CD4-positive, alpha-beta T cell treated with Interleukin-17A for 1 hour (primary cell): ENCODE measurements at regions not wholly inside any gene's neighbourhood (a gene's known extent, or its start where the extent isn't known, plus 50 kb on each side); places are given as distances from the start of the nearest gene placed in this dataset.

Experiments used
- DNase-seq: peaks from one replicate; pipeline ENCODE4 v3.0.0-alpha.2; 2020

DNA sequence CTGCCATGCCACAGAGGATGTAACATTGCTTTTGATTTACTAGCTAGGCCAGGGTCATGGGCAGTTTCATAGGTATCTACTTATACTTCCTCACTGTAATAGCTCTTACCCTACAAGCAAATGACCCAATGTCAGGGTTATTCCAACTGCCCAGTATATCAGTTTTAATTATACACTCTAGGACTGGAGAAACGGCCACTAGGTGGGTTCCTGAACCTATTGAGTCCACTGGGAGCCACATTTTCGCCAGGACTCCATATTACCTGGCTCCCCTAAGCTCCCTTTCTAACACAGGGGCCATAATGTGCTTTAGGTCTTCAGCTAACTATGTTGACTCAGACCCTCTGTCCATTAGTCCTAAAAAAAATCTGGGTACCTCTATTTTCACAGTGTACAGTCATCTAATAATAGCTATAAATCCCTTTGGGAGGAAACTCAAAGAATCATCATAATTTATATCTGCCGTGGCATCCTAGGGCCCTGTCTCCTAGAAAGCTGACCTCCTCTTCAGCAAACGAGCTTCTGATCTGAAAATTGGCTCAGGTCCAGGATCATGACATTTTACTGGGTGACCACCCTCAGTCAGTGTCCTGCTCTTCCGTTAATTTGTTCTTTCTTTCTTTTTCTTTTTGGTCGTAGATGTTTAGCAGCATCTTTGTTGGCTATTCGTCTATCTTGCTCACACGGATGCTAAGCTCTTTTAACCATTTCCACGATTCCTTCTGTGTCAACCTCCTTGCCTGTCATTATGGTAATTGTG is 244.3 kb downstream of the FAM76B start:
- peak; percentile 1 for DNase-seq

DNA sequence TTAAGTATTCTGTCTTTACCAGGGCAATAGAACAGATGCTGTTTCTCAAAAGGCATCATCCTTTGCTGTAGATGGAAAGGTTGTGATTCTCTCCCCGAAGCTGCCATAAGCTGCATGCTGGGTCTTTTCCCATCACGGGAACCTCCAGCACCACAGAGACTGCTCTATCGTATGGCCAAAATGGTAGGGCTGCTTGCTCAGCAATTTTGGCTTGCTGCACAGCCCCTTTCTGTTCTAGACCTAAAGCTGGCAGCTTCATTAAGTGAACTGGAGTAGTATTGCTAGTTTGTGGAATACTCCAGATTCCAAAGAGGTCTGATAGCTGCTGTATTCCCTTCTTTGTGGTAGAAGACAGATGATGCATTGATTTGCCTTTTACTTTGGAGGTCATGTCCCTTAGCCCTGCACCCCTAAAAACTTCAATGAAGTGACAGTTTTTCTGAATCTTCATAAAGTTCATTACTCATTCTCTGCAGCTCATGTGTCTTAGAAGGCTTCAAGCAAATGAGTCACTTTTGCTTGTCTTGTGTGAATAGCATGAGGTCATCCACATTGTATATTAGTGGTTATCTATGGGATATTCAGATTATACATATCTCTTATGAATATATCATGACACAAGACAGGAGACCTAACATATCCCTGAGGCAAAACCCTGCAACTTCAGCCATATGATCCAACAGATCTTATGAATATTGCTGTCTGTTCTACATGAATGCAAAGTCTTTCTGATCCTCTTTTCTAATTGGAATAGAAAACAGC is 245.3 kb downstream of the FAM76B start:
- DNase-seq = no peak

- no peak for DNase-seq
Measured at GRCh38 chr11:95542868-95543551, 246.6 kb downstream of the FAM76B start.

DNA sequence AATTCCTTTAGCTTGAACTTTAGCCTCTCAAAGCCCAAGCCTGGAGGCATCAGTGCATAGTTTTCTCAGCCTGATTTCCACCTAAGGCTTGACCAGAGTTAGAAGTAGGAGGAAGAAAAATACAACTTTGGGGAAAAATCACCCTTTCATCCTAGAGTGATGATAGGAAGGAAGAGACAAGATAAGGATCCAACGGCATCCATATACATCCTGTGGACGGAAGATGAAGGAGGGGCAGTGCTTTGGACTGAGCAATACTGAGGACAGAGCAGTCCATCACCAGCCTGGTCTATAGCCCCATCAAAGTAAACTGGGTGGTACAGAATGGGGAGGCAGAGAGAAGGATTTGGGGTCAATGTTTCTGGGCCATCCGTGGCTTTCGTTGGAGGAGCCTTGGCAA is 247.9 kb downstream of the FAM76B start:
- no peak for DNase-seq

DNA sequence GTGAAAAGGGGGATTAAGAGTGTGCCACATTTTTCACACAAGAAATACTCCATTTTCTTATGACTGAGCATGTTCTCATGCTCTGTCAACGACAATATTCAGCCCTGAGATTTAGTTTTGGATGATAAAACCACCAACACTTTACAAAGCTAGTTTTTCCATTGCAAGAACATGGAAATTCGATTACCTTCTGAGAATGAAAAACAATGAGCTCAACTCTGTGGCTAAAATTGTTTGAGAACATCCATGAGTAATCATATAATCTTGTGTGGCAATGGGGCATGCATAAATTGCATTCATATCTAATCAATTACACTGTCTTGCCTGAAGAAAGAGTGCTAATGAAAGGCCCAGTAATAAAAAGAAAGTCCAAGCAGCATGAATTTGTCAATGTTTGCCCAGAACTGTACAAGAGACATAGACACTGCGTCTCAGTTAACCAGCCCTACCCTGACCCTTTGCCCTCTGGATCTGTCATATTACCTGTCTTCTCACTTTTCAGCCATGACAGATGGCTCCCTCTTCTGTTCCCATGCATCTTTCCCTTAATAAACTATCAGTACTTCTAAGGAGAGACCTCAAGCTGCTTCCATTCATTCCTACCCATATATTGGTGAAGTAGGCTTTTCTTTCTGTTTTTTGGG is 253.4 kb downstream of the FAM76B start:
- DNase-seq = no peak

DNA sequence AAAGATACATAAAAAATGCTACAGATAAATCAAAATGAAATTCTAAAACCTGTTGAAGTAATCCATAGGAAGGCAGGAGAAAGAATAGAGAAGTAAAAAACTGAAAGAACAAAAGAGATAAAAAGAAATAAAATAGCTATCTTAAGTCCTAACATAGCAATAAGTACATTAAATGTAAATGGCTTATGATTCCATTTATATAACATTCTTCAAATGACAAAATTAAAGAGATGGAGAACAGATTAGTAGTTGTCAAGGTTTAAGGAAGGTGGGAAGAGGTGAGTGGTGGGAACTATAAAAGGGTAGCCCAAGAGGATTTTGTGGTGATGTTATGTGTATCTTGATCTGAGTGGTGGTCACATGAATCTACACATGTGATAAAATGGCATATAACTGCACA is 254.8 kb downstream of the FAM76B start:
- DNase-seq = no peak

DNA sequence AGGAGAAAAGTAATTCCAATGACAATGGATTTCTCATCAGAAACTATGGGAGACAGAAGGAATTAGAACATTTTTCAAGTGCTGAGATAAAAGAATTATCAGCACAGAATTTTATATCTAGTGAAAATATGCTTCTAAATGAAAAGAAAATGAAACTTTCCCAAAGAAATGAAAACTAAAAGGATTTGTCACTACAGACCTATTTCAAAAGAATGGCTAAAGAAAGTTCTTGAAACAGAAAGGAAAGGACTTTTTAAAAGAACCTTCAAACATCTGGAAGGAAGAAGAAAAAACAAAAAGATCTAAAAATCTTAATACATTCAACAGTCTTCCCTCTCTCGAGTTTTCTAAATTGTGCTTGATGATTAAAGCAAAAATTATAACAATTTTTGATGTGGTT is 255.4 kb downstream of the FAM76B start:
- no peak for DNase-seq

DNA sequence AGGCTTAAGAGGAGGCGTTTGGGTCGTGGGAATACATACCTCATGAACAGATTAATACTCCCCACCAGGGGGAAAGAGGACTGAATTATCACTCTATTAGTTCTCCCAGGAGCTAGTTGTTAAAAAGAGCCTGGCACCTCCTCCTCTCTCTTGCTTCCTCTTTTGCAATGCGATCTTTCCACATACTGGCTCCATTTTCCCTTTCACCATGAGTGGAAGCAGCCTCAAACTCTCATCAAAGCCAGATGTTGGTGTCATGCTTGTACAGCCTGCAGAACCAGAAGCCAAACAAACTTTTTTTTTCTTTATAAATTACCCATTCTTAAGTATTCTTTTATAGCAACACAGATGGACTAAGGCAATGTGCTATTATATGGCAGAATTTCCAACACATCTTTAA is 258.5 kb downstream of the FAM76B start:
- no peak for DNase-seq

- DNase-seq = no peak
Measured at GRCh38 chr11:95524314-95525036, 265.1 kb downstream of the FAM76B start.

DNA sequence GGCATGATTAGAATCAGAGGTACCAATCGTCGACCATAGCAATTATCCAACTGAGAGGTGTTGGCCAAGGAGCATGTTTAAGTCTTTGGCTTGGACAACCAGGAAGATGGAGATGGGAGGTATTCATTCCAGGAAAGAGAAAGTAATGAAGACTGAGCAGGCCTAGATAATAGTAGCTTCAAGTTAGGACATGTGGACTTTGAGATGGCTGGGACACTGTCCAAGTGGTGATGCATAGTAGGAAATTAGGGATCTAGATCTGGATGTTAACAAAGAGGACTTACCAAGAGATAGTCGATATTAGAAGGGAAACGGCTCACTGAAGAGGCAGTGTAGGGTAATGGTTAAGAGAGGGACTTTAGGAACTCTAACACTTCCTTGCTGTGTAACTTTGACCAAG is 266.7 kb downstream of the FAM76B start:
- no peak for DNase-seq

GRCh38 chr11:95521862-95522261 is 267.7 kb downstream of the FAM76B start:
- DNase-seq = no peak

GRCh38 chr11:95521133-95521542 is 268.4 kb downstream of the FAM76B start:
- DNase-seq = no peak

DNA sequence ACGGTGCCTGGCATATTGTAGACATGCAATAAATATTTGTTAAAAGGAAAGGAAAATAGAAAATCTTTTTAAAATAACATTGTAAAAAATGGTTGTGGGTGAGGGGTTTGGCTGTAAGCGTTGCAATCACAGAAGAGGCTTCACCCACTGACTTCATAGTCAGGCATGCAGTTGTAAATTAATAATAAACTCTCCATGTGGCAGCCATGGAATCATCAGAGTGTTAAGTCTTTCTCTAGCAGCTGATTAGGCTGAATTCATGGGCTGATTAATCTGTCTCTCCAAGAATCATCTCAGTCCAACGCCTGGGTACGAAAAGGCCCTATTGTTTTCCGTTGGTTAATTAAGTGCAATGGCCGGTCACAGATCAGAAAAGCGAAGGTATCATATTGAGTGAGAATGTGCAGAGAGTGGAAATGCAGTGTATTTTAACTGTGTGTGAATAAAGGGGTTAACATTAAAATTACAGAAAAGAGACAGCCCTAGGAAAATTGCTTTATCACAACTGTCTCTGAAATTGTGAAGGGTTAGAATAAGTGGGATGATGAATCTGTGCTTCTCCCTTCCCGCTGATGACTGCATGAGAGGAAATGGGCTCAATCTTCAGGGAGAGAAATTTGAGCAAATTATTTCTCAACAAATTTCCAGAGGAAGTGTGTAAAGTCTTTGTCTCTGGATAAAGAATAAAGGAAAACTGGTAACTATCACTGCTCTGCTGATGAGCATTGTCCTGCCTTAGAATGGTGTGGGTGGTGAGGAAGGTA is 269.0 kb downstream of the FAM76B start:
- no peak for DNase-seq

DNA sequence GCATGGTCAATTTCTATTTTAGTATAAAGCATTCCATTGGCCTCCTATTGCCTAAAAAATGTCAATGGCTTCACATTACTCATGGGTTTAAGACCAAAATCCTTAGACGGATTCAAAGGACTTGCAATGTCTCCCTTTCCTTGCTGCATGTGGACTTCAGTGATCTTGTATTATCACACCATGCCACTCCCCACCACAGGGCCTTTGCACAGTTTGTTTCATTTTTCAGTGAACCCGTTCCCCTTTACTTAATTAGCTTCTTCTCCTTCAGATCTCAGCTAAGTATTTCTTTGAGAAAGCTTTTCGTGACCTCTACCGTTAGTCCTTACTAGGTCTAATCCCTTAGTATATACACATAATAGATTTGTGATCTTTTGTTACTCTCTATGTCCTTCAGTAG is 269.7 kb downstream of the FAM76B start:
- DNase-seq = no peak

DNA sequence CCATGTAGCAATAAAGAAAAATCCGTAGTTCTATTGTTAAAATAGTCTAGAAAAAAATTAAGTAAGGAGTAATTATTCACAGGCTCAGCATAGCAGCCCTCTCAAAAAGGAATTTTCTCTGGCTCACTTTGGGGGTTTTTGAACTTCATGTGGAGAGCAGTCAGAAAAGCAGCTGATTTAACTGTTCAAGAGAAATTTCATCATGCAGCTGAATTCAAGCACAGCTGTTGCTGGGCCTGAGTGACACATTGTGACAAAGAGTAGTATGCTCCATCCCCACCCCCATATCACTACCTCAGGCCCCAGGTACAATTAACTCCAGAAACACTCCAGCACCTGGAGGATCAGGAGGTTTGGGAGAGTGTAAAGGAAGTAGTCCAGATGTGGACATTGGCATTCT is 272.1 kb downstream of the FAM76B start:
- no peak for DNase-seq

GRCh38 chr11:95516786-95517185 is 272.8 kb downstream of the FAM76B start:
- no peak for DNase-seq

GRCh38 chr11:95516175-95516574 is 273.4 kb downstream of the FAM76B start:
- no peak for DNase-seq

- DNase-seq = no peak
Measured at GRCh38 chr11:95515371-95515770, 274.2 kb downstream of the FAM76B start.

DNA sequence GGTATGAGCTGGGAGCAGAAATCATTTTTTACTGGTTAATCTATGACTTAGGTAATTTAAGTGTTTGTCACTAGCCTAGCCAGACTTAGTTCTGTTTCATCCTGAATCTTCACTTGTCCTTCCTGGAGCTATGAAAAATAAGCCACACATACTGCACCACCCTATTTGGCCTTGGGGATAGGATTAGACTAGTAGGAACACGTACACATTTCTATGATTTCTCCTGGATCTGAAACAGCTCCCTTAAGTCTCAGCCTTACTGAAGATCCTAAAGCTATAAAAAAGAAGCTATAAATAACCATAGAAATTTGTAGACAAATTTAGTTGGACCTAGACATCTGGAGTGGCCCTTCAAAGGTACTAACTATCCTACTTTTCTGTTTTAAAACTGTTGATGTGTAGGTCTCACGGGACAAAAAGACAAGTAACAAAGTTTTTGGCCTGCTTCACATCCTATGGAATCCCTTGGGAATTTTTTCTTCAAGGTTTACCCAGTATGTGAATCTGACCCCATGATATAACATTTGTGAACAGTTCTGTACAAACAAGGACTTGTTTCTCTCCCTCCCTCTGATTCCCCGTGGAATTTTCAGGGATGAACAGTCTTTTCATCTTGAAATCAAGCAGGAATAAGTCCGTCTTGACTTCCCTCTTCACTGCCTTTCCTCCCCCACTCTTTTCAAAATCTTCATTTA is 275.0 kb downstream of the FAM76B start:
- no peak for DNase-seq

GRCh38 chr11:95512682-95513081 is 276.9 kb downstream of the FAM76B start:
- DNase-seq = no peak

DNA sequence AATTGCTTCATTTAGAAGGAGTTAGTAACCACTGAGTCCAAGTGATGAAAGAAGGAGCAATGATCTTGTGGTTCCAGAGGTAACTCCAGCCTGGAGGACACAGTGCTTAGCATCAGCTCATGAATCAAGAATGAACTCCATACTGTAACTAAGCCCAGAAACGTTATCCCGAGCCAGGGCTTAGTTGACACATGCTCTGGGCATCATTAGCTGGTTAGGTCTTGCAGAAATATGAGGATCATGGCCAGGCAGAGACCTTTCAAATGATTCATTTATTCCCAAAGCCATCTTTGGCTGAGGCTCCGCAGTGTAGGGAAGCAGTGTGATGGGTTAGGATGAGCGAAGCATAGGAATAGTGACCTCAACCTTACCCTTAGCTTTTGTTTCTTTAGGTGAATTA is 277.4 kb downstream of the FAM76B start:
- DNase-seq = no peak
